HG03565 (cell line): ENCODE measurements at regions not wholly inside any gene's neighbourhood (a gene's known extent, or its start where the extent isn't known, plus 50 kb on each side); places are given as distances from the start of the nearest gene placed in this dataset.

Experiments used
- ATAC-seq: cut with Tn5 transposase; IDR thresholded peaks from one replicate; pipeline ENCODE4 v1.9.1; 2021; ENCODE audit warnings: mild to moderate bottlenecking, moderate library complexity; ENCODE audit not compliant: unreplicated experiment

GRCh38 chr13:99717959-99718674 lies 216.8 kb downstream of the TM9SF2 start:
- no peak for ATAC-seq

GRCh38 chr13:99709134-99709533 lies 207.9 kb downstream of the TM9SF2 start:
- ATAC-seq: no peak

GRCh38 chr13:99704390-99704789 lies 203.1 kb downstream of the TM9SF2 start:
- ATAC-seq: no peak

GRCh38 chr13:99703908-99704307 lies 202.6 kb downstream of the TM9SF2 start:
- ATAC-seq: no peak

- no peak for ATAC-seq
These were observed 201.5 kb downstream of the TM9SF2 start for GRCh38 chr13:99702687-99703319.

GRCh38 chr13:99700468-99700867 lies 199.2 kb downstream of the TM9SF2 start:
- ATAC-seq: no peak

- no peak for ATAC-seq
These were observed 197.5 kb downstream of the TM9SF2 start for GRCh38 chr13:99698816-99699099.

- ATAC-seq: no peak
These were observed 196.9 kb downstream of the TM9SF2 start for GRCh38 chr13:99698010-99698815.

- ATAC-seq: no peak
These were observed 194.6 kb downstream of the TM9SF2 start for GRCh38 chr13:99695857-99696256.

- ATAC-seq: no peak
These were observed 192.8 kb downstream of the TM9SF2 start for GRCh38 chr13:99693852-99694611.

GRCh38 chr13:99693351-99693750 lies 192.1 kb downstream of the TM9SF2 start:
- no peak for ATAC-seq

GRCh38 chr13:99692854-99693253 lies 191.6 kb downstream of the TM9SF2 start:
- ATAC-seq: no peak

- no peak for ATAC-seq
These were observed 190.3 kb downstream of the TM9SF2 start for GRCh38 chr13:99691552-99691951.

GRCh38 chr13:99690426-99691174 lies 189.3 kb downstream of the TM9SF2 start:
- ATAC-seq: no peak

- ATAC-seq: no peak
These were observed 188.7 kb downstream of the TM9SF2 start for GRCh38 chr13:99689955-99690354.

GRCh38 chr13:99688776-99689175 lies 187.5 kb downstream of the TM9SF2 start:
- no peak for ATAC-seq

GRCh38 chr13:99687723-99688397 lies 186.6 kb downstream of the TM9SF2 start:
- no peak for ATAC-seq

- no peak for ATAC-seq
These were observed 185.7 kb downstream of the TM9SF2 start for GRCh38 chr13:99686944-99687411.

GRCh38 chr13:99686157-99686572 lies 184.9 kb downstream of the TM9SF2 start:
- ATAC-seq: no peak

- no peak for ATAC-seq
These were observed 180.4 kb downstream of the TM9SF2 start for GRCh38 chr13:99681695-99682094.
